AG09309 (cell line): ENCODE measurements at regions not wholly inside any gene's neighbourhood (a gene's known extent, or its start where the extent isn't known, plus 50 kb on each side); places are given as distances from the start of the nearest gene placed in this dataset.

Experiments used
- DNase-seq: peaks from one replicate; pipeline ENCODE4 v3.0.0-alpha.2; 2010; ENCODE audit warnings: low read depth
- H3K4me3 ChIP-seq: 2 replicates; pipeline ENCODE4 v1.5.1; 2011; ENCODE audit warnings: mild to moderate bottlenecking, low read depth, low read length, moderate library complexity; ENCODE audit not compliant: control insufficient read depth
- TF ChIP-seq, protein P1 (sequence below): IDR thresholded peaks from 2 replicates; pipeline ENCODE4 v1.5.1; 2011; ENCODE audit warnings: mild to moderate bottlenecking, low read depth, low read length, inconsistent platforms; ENCODE audit not compliant: insufficient read depth, control insufficient read depth; ENCODE audit errors: missing control alignments

- no peak for DNase-seq
- TF ChIP-seq, protein P1, sequence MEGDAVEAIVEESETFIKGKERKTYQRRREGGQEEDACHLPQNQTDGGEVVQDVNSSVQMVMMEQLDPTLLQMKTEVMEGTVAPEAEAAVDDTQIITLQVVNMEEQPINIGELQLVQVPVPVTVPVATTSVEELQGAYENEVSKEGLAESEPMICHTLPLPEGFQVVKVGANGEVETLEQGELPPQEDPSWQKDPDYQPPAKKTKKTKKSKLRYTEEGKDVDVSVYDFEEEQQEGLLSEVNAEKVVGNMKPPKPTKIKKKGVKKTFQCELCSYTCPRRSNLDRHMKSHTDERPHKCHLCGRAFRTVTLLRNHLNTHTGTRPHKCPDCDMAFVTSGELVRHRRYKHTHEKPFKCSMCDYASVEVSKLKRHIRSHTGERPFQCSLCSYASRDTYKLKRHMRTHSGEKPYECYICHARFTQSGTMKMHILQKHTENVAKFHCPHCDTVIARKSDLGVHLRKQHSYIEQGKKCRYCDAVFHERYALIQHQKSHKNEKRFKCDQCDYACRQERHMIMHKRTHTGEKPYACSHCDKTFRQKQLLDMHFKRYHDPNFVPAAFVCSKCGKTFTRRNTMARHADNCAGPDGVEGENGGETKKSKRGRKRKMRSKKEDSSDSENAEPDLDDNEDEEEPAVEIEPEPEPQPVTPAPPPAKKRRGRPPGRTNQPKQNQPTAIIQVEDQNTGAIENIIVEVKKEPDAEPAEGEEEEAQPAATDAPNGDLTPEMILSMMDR = no peak
- no peak overlapping the region for H3K4me3 ChIP-seq
Measured at GRCh38 chr12:89258240-89258969, 93.9 kb downstream of the DUSP6 start.

- TF ChIP-seq, protein P1 = no peak
- no peak for DNase-seq
- no peak overlapping the region for H3K4me3 ChIP-seq
Measured at GRCh38 chr12:89257340-89257739, 95.0 kb downstream of the DUSP6 start.

DNA sequence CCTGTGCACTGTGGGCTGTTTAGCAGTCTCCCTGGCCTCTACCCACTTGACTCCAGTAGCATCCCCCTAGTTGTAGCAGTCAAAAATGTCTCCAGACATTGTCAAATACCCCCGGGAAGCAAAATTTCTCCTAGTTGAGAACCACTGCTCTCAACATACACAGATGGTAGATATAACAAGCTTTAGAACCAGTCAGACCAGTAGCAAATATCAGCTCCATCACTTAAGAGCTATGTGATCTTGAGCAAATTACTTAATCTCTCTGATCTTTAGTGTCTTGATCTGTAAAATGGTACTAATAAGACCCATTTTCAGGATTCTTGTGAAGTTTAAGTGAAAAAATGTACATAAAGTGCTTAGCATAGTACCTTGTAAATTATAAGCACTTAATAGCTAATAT is 96.2 kb downstream of the DUSP6 start:
- TF ChIP-seq, protein P1 = no peak
- no peak overlapping the region for H3K4me3 ChIP-seq
- no peak for DNase-seq

DNA sequence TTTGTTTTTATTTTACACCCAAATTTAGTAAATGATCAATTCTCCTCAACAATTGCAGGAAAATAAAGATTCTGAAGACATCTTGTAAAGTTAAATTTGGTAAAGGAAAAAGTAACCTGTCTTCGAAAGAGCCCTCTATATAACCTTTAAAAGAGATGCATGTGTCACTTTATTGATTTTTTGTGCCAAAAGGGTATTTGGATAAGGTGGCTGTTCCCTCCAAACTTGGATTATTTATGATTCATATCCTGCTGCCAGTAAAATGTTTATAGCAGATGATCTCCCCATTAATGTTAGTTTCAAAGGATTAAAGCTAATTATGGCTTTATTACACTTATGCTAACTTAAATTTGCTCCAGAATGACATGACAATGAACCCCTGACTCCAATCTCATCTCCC is 98.8 kb downstream of the DUSP6 start:
- TF ChIP-seq, protein P1 = no peak
- no peak overlapping the region for H3K4me3 ChIP-seq
- DNase-seq = no peak

DNA sequence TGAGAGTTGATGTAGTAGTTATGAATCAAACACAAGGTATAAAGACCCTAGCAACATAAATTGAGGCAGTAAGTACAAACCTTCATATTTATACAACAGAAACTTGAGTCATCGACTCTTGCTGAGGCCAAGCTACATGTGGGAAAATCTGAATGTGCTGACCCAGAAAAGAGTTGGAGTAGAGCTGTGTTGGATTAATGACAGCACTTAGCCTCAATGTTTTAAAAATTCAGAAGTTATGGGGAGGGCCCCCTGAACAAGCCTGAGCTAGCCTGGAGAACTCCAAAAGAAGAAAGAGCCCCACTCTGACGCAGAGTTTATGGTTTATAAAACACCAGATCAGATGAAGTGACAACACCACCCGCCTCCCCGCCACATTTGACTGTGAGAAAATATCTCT is 100.0 kb downstream of the DUSP6 start:
- peak; percentile 24 for DNase-seq
- TF ChIP-seq, protein P1 = no peak
- no peak overlapping the region for H3K4me3 ChIP-seq

DNA sequence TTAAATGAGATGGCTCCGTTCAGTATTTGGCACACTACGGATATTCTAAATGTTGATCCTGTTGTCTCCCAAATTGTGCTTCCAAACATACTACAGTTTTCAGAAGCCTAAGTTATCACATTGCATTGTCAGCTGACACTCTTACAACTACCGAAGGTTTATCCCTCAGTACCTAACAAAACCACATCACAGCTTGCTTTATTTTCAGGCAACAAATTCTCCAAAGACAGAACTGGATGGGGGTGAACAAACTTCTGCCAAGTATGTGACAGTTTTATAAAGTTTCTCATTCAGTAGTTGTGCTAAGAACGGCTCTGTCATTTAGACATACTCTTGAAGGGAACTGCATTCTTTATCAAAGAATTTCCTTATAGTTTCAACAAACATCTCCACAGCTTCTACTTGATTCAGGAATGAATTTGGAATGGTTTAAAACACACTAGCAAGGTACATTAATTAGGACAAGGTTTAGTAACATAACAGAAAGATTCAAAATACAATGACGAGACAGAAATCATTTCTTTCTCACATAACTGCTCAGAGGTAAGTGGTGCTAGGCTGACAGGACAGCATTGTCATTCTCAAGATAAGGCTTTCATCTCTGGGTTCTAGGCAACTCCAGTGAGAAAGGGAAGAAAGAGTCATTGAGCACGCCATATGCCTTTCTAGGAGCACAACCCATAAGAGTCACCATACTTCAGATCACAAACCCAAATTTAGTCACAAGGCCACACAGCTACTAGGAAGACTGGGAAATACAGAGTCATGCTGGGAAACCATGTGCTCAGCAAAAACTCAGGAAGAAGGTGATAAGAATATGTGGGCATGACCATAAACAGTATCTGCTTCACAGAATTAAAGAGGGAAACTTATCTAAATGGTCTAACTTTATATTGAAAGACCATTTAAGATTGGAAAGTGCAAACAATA is 100.7 kb downstream of the DUSP6 start:
- DNase-seq = no peak
- TF ChIP-seq, protein P1 = no peak
- no peak overlapping the region for H3K4me3 ChIP-seq
